Left colon (tissue), 2 donors: ENCODE measurements at regions not wholly inside any gene's neighbourhood (a gene's known extent, or its start where the extent isn't known, plus 50 kb on each side); places are given as distances from the start of the nearest gene placed in this dataset.
"Not testable (repeated sequence)": the region's sequence is repeated elsewhere in the genome, so short reads cannot be mapped to it uniquely, and the experiment has no call there.

Experiments
- ATAC-seq: fragments of 200-7000 bp; cut with Tn5 transposase; one replicate; pipeline ENCODE4 v1.9.1; 2020; ENCODE audit warnings: mild to moderate bottlenecking, moderate library complexity
- DNase-seq, 2 donors: peaks; one replicate each; pipeline ENCODE4 v3.0.0-alpha.2; 2020
- intact Hi-C, 2 donors: fragments of 100-400 bp; cut with DNase I in 1 of 2; cut with micrococcal nuclease in 1 of 2; formaldehyde crosslinking; loops; one replicate each; pipeline versions ENCODE4 v1.11.2 to v1.14.0; 2022; cut with DNase I, micrococcal nuclease
- donor health status: DM: no; HTN: no; CAD: no.
- donor health status: DM: yes; HTN: yes; CAD: no.

DNA sequence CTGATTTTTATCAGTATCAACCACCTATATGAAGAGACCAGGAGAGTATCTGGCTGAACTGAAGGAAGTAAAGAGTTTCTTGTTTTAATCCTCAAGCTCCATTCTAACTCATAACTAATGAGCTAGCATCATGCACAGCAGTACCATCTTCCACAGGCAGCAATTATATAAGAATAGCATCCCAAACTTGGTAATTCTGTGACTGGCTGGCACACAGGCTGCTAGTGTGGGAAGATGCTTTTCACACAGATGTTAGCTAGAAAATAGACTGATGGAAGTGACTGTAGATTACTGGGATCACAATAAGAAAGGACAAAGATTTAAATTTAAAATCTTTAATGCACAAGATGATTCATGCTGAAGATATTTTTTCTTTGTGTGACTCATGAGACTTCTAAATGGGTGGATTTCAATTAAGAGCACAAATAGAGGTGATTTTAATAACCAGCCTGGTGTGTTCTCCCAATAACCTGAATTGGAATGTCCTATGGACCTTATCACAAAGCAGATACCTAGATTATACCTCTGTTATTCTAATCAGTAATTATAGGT is 417.7 kb upstream of the ATXN7L3B start:
- ATAC-seq (no peak), DNase-seq (no peak)
- intact Hi-C loops, result no loop called here

DNA sequence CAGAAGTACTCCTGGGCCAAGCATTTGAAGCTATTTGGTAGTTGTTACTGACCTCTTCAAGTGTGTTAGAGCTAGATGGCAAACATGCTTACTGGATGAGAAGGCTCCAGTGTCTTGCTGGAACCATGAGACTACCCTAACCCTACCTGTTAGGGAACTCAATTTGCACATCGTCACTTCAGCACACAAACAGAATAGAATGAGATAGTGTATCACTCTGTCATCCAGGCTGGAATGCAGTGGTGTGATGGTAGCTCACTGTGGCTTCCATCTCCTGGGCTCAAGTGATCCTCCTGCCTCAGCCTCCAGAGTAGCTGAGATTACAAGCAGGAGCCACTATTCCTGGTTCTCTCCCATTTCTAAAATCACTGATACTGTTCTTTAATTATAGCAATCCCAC is 417.0 kb upstream of the ATXN7L3B start:
- DNase-seq (no peak), ATAC-seq (no peak)
- intact Hi-C loops, result no loop called here

DNA sequence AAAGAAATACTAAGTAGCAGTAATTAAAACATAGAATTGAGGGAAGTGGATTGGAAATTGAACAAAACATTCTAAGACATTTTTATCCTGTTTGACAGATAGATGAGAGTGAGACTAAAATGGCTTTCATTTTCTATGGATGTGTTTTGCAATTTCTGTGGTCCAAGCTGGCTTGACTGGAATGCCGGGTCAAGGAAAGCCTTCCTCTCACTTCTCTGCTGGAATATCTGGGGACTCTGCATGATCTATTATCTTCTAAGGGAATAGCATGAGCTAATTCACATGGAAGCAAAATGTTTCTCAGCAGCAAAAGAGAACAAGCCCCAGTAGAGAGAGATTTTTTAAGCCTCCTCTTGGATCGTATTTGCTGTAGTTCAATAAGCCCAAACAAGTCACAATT is 407.9 kb upstream of the ATXN7L3B start:
- ATAC-seq (no peak), DNase-seq (no peak)
- intact Hi-C loops, result no loop called here

DNA sequence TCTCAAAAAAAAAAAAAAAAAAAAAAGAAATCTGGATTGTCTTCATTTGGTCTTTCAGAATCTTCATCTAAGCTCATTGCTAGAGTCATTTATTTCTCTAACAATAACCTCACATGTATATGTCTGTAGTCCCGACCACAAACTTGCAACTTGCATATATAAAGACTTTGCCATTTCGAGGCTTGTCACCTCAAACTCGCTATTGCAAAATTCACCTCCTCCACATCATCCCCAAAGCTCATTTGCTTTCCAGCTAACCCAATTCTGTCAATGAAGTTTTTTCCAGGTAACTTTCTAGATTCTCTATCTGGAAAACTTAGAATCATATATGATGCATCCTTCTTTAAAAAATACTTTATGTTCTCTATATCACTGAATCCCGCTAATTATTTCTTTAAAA is 393.2 kb upstream of the ATXN7L3B start:
- DNase-seq (no peak), ATAC-seq (no peak)
- intact Hi-C loops, result no loop called here

DNA sequence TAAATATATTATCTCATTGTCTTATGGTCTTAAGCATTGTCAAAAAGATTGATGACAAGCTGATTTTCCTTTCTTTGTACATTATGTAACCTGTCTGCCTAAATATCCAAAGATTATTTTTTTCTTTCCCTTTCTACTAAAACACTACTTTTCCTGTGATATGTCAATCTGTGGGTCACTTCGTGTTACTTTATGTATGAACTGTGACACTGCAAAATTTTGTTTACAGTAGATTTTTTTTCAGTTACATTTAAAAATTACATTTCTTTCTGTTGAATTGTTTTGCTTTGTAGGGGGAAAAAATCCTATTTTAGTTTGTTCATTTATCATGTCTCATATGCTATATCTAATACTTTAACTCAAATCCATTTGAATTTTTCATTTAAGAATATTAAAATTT is 392.3 kb upstream of the ATXN7L3B start:
- ATAC-seq (no peak), DNase-seq (no peak)
- intact Hi-C loops, result no loop called here

DNA sequence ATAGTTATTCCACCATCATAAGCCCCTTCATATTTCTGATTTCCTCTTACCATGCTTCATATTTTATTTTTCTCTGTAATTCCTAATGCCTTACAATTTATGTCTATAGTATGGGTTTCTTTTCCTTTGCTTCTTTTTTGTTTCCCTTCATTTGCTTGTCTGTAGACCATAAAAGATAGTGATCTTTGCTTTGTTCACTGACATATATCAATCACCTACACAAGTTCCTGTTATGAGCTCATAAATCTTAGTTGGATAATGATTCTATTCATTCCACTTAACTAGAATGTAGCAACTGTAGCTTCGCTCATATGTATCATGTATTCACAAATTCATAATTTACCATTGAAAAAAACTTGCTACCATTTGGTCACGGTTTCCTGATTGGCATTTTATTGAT is 388.8 kb upstream of the ATXN7L3B start:
- ATAC-seq (no peak), DNase-seq (no peak)
- intact Hi-C loops, result no loop called here

DNA sequence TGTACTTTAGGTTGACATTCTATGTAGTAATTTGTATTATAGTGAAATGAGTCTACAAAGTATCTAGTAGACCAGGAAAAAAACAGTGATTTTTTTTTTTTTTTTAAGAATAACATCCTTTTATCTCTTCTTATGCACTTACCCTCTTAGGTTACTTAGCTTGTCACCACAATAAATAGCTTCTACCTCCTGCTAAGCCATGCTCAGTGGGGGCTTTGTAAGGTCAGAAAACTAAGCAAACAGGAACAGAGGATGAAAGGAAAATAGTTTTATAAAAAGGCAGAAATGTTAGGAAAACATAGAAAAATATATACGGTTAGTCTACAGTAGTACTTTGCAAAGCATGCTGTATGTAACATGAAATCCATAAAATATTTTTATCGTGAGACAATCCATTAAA is 385.3 kb upstream of the ATXN7L3B start:
- intact Hi-C loops, result no loop called here
- DNase-seq, result no peak
- no peak for ATAC-seq

DNA sequence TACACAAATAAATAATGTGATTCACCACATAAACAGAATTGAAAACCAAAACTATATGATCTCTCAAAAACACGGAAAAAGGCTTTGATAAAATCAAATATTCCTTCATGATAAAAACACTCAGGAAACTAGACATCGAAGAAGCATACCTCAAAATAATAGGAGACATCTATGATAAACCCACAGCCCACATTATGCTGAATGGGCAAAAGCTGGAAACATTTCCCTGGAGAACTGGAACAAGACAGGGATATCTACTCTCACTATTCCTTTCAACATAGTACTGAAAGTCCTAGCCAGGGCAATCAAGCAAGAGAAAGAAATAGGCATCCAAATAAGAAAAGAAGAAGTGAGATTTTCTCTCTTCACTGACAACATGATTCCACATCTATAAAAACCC is 371.5 kb upstream of the ATXN7L3B start:
- DNase-seq (no peak), ATAC-seq (no peak)
- intact Hi-C loops, result no loop called here

DNA sequence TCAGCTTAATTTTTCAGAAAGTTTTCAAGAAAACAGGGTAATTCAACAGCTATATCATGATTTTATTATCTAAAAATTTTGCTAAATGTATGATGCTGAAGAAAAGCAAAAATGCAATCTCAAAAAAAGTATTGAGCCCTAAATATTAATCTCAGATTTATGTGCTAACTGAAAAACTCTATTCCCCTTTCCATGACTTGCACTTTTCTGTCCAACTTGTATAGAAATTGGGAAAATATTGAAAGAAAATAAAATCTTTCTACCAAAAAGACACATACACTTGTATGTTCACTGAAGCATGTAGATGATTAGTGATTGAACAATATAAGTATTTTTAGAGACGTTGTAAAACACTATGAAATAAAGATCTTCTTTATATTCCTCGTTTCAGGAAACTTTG is 368.0 kb upstream of the ATXN7L3B start:
- intact Hi-C loops, result no loop called here
- no peak for ATAC-seq
- DNase-seq, result no peak

DNA sequence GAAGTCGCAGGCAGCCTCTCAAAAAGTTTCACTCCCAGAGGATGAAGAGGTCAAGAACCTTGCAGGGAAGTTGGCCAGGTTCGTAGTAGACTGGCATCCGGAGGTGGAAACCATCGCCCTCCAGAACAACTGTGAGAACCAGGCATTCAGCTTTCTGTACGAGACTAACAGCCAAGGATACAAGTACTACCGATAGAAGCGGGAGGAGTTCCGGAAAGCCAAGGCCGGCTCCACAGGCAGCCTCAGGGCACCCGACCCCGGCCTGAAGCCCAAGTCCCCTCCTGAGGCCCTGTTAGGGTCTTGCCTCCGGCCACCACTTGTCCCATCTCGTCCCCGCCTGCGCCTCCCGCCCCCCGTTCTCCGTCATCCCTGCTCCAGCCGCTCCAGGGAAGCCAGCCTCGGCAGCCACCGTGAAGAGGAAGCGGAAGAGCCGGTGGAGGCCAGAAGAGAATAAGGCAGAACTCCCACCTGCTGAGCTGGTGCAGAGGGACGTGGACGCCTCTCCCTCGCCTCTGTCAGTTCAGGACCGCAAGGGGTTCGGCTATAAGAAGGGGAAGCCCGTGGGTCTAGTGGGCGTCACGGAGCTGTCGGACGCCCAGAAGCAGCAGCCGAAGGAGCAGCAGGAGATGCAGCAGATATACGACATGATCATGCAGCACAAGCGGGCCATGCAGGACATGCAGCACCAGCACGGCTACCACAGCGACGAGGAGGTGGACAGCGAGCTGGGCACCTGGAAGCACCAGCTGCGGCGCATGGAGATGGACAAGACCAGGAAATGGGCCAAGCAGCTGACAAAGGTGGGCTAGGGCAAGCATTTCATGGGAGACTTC is 366.8 kb upstream of the ATXN7L3B start:
- intact Hi-C loops, result no loop called here
- ATAC-seq, result no peak
- no peak for DNase-seq

DNA sequence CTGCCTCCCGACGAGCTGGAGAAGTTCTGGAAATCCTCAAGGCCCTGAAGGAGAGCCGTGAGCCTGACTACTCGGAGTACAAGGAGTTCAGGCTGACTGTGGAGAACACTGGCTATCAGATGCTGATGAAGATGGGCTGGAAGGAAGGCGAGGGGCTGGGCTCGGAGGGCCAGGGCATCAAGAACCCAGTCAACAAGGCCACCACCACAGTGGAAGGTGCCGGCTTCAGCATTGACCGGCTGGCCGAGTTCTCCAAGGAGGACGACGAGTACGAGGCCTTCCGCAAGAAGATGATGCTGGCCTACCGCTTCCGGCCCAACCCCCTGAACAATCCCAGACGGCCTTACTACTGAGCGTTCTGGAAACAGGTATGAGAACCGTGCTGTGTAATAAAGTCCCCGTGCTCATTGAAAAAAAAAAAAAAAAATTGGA is 366.1 kb upstream of the ATXN7L3B start:
- intact Hi-C loops, result no loop called here
- DNase-seq, result no peak
- ATAC-seq, result no peak

DNA sequence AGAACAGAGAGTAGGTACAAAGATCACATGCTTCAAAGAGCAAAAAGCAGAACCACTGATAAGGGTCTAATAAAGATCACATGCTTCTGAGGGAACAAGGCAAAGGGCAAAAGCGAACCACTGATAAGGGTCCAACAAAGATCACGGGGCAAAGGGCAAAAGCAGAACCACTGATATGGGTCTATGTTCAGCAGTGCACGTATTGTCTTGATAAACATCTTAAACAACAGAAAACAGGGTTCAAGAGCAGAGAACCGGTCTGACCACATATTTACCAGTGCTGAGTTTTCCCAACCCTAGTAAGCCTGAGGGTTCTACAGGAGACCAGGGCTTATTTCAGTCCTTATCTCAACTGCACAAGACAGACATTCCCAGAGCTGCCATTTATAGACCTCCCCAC is 362.7 kb upstream of the ATXN7L3B start:
- intact Hi-C loops, ATAC-seq, DNase-seq: not testable (repeated sequence)

DNA sequence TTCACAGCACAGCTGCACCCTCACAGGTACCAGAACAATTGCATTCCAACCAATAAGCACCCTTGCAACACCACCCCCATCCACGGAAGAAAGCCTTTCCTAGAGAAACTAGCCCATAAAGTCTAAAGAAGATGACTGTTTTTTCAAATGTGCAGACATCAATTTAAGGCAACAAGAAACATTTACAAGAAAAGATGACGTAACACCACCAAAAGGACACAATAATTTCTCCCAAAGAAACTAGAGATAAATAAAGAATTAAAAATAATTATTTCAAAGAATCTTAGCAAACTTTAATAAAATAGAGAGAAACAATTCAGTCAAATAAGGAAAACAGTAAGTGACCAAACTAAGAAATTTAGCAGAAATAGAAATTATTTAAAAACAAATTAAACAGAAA is 352.3 kb upstream of the ATXN7L3B start:
- intact Hi-C loops, result no loop called here

DNA sequence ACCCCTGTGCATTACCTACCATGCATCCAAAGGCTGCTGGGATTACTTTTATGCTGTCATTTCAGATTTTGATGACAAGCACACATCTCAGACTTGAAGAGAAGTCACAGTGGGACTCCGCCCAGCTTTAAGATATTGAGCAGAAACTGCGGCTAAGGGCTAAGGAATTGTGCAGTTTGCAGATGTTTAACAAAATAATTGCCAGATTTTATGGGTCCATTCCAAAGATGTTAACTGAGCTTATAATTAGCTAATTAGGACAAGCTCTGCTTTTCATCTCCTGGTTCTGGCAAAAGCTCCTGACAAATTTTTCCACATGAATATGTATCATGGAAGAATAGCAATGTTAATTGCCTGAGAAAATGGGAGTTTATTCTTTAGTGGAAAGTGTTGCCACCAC is 344.4 kb upstream of the ATXN7L3B start:
- intact Hi-C loops, result no loop called here
- no peak for DNase-seq
- no peak for ATAC-seq

More for the DNA sequence above, 352.3 kb upstream of the ATXN7L3B start:
- ATAC-seq (no peak), DNase-seq (no peak)

DNA sequence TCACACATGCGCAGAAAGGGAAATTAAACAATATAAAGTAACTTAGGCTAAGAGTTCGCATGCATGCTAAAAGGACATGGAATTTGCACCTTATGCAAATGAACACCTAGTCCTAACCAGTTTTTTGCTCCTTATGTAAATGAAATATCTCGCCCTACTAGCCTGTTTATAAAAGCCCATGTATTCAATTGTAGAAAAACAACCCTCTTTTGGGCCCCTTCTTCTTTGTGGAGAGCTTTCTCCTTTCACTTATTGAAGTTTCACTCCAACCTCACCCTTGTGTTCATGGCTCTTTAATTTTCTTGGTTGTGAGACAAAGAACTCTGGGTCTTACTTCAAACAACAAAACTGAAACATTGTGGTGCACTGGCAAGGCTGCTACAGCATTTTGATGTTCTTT is 333.4 kb upstream of the ATXN7L3B start:
- intact Hi-C loops, result no loop called here
- DNase-seq, result no peak
- ATAC-seq, result no peak

DNA sequence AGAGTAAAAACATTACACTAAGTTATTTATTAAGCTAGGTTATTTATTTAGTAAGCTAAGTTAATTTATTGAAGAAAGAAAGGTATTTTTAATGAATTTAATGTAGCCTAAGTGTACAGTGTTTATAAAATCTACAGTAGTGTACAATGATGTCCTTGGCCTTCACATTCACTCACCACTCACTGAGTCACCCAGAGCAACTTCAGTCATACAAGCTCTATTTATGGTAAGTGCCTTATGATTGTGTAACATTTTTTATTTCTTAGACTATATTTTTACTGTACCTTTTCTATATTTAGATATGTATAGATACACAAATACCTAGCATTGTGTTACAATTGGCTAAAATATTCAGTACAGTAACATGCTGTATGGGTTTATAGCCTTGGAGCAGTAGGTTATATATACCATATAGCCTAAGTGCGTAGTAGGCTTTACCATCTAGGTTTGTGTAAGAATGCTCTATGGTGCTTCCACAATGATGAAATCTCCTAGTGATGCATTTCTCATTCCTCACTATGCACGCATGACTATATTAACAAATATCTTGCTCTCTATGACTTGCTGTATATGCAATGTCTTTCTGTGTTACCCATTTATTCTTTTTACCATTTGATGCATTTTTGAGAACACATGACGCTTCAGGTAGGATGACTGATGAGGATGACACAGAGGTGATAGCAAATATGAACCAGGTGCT is 309.6 kb upstream of the ATXN7L3B start:
- intact Hi-C loops, result no loop called here
- DNase-seq, result no peak
- ATAC-seq, result no peak

DNA sequence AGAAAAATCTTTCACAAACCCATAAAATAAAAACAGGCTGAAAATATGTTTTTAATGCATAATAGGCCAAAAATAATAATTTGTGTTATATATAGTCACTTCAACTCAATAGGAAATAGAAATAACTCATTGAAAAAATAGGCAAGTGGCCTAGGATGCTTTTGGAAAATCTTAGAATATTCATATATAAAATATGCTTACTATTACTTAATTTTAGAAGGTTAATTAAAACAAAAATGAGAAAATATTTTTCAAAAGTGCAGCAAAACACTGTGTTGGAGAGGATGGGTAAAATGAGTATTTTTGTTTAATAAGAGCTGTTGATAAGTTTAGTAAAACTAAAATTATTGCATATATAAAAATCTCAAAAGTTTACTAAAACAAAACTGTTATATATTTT is 308.0 kb upstream of the ATXN7L3B start:
- DNase-seq (no peak), ATAC-seq (no peak)
- intact Hi-C loops, result no loop called here

DNA sequence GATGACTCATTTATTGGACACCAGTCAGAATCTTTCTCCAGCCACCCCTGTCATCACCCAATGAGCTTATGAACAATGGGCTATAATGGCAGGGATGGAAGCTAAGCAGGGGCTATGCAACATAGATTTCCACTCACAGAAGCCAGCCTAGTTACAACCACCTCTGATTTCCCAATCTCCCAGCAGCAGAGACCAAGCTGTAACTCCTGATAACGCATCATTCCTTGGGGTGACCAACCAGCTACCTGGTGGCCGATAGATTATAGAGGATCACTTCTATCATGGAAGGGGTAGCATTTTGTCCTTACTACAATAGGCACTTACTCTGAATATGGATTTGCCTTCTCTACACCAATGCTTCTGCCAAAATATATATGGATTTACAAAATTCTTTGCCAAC is 302.3 kb upstream of the ATXN7L3B start:
- ATAC-seq (no peak), DNase-seq (no peak)
- intact Hi-C loops, result no loop called here

DNA sequence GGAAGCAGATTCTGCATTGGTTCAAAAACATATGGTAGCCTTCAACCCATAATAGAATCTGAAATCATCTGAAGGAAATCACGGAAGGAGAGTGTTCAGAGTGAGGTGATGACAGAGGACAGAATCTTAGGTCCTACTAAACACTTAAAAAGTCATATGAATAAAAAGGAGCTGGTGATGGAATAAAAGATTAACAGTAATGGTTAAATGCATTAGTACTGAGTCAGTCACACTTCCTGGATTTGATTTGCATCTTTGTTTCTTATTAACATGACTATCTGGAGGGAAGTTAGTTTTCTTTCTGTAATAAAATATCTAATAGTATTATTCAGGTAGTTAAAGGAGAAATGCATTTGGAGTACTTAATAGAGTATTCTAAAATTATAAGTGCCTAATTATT is 296.3 kb upstream of the ATXN7L3B start:
- ATAC-seq, result no peak
- intact Hi-C loops, result no loop called here
- DNase-seq, result no peak

DNA sequence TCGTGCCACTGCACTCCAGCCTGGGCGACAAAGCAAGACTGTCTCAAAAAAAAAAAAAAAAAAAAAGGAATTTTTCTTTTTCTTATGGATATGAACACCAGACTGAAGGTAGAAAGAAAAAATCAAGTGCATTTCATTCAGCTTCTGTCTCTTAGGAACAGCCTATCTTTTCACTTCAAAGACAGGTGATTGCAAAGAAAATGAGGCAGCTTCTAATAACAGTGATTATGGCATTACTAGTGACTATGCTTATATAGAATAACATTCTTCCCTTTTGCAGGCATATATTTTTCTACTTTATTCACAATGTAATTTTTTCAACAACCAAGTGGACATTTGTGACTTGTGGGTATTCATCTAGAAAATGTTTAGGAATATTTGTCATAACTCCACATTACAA is 295.5 kb upstream of the ATXN7L3B start:
- ATAC-seq (no peak), DNase-seq (no peak)
- intact Hi-C loops, result no loop called here
